H9 (cell line): ENCODE measurements at regions not wholly inside any gene's neighbourhood (a gene's known extent, or its start where the extent isn't known, plus 50 kb on each side); places are given as distances from the start of the nearest gene placed in this dataset.

Source experiments
- DNase-seq: peaks from one replicate; pipeline ENCODE4 v3.0.0-alpha.2; 2017
- H2AFZ ChIP-seq: one replicate; pipeline ENCODE4 v1.6.1; 2013; ENCODE audit warnings: mild to moderate bottlenecking, low read length, control low read depth, moderate library complexity
- H2AK5ac ChIP-seq: 2 replicates; pipeline ENCODE4 v1.6.1; 2013; ENCODE audit warnings: low read length, control low read depth, mixed read lengths; ENCODE audit not compliant: insufficient read length
- H2BK120ac ChIP-seq: one replicate; pipeline ENCODE4 v1.6.1; 2013; ENCODE audit warnings: low read depth, mild to moderate bottlenecking, low read length, control low read depth, inconsistent platforms; ENCODE audit not compliant: poor library complexity, severe bottlenecking
- H2BK12ac ChIP-seq: 2 replicates; pipeline ENCODE4 v1.6.1; 2013; ENCODE audit warnings: low read length, control low read depth, mixed read lengths, low read depth; ENCODE audit not compliant: insufficient read length
- H2BK15ac ChIP-seq: 2 replicates; pipeline ENCODE4 v1.6.1; 2013; ENCODE audit warnings: low read depth, low read length, control low read depth
- H2BK20ac ChIP-seq: one replicate; pipeline ENCODE4 v1.6.1; 2013; ENCODE audit warnings: low read depth, mild to moderate bottlenecking, low read length, control low read depth, inconsistent platforms; ENCODE audit not compliant: poor library complexity, severe bottlenecking
- H2BK5ac ChIP-seq: 2 replicates; pipeline ENCODE4 v1.6.1; 2013; ENCODE audit warnings: low read length, control low read depth, mixed read lengths; ENCODE audit not compliant: insufficient read length
- H3K14ac ChIP-seq: 2 replicates; pipeline ENCODE4 v1.6.1; 2013; ENCODE audit warnings: low read length, control low read depth; ENCODE audit not compliant: insufficient read depth
- H3K18ac ChIP-seq: 2 replicates; pipeline ENCODE4 v1.6.1; 2013; ENCODE audit warnings: low read depth, mild to moderate bottlenecking, mixed read lengths, low read length, control low read depth; ENCODE audit not compliant: insufficient read length
- H3K23ac ChIP-seq: 2 replicates; pipeline ENCODE4 v1.6.1; 2013; ENCODE audit warnings: low read length, control low read depth, mixed read lengths, low read depth; ENCODE audit not compliant: insufficient read length
- H3K23me2 ChIP-seq: 2 replicates; pipeline ENCODE4 v1.6.1; 2013; ENCODE audit warnings: low read depth, mild to moderate bottlenecking, mixed read lengths, low read length, control low read depth; ENCODE audit not compliant: insufficient read length, poor library complexity, severe bottlenecking
- H3K27ac ChIP-seq: 2 replicates; pipeline ENCODE4 v1.5.1; 2013; ENCODE audit warnings: low read length, control low read depth, mixed read lengths, low read depth; ENCODE audit not compliant: insufficient read length
- H3K27me3 ChIP-seq: 2 replicates; pipeline ENCODE4 v1.6.1; 2013; ENCODE audit warnings: low read length, control low read depth, inconsistent platforms; ENCODE audit not compliant: insufficient read depth
- H3K4ac ChIP-seq: 2 replicates; pipeline ENCODE4 v1.6.1; 2013; ENCODE audit warnings: low read depth, mild to moderate bottlenecking, control low read depth, inconsistent platforms, low read length, moderate library complexity
- H3K4me1 ChIP-seq: 2 replicates; pipeline ENCODE4 v1.6.1; 2013; ENCODE audit warnings: low read length, control low read depth, inconsistent platforms; ENCODE audit not compliant: insufficient read depth
- H3K4me2 ChIP-seq: 2 replicates; pipeline ENCODE4 v1.6.1; 2013; ENCODE audit warnings: low read length, control low read depth, mixed read lengths; ENCODE audit not compliant: insufficient read length, insufficient read depth
- H3K56ac ChIP-seq: 2 replicates; pipeline ENCODE4 v1.6.1; 2013; ENCODE audit warnings: low read depth, mild to moderate bottlenecking, mixed read lengths, low read length, control low read depth; ENCODE audit not compliant: insufficient read length
- H3K79me1 ChIP-seq: 2 replicates; pipeline ENCODE4 v1.6.1; 2013; ENCODE audit warnings: low read depth, mild to moderate bottlenecking, moderate library complexity, low read length, control low read depth, inconsistent platforms; ENCODE audit not compliant: insufficient read depth, poor library complexity, severe bottlenecking
- H3K79me2 ChIP-seq: 2 replicates; pipeline ENCODE4 v1.6.1; 2013; ENCODE audit warnings: low read length, control low read depth, inconsistent platforms; ENCODE audit not compliant: insufficient read depth
- H3K9ac ChIP-seq: 2 replicates; pipeline ENCODE4 v1.6.1; 2013; ENCODE audit warnings: low read length, control low read depth, mixed read lengths; ENCODE audit not compliant: insufficient read length; ENCODE audit errors: extremely low read depth
- H3K9me3 ChIP-seq: one replicate; pipeline ENCODE4 v1.6.1; 2013; ENCODE audit warnings: low read depth, low read length, inconsistent platforms; ENCODE audit not compliant: control insufficient read depth
- H3T11ph ChIP-seq: one replicate; pipeline ENCODE4 v1.6.1; 2013; ENCODE audit warnings: mild to moderate bottlenecking, low read length, control low read depth, inconsistent platforms
- H4K20me1 ChIP-seq: one replicate; pipeline ENCODE4 v1.6.1; 2013; ENCODE audit not compliant: control insufficient read depth, insufficient read length, insufficient read depth
- H4K5ac ChIP-seq: 2 replicates; pipeline ENCODE4 v1.6.1; 2013; ENCODE audit warnings: low read depth, mild to moderate bottlenecking, mixed read lengths, low read length, control low read depth; ENCODE audit not compliant: insufficient read length
- H4K8ac ChIP-seq: replicated peaks from 2 replicates; pipeline ENCODE4 v1.6.1; 2013; ENCODE audit warnings: low read length, control low read depth, mixed read lengths, low read depth; ENCODE audit not compliant: insufficient read length
- H4K91ac ChIP-seq: 2 replicates; pipeline ENCODE4 v1.6.1; 2013; ENCODE audit warnings: low read depth, mild to moderate bottlenecking, moderate library complexity, mixed read lengths, low read length, control low read depth; ENCODE audit not compliant: insufficient read length
- H3K27ac Mint-ChIP-seq, 3 experiments: 2 replicates in 2 of 3; 3 replicates in 1 of 3; pipeline ENCODE4 v1.8.0; 2020 to 2021; ENCODE audit warnings: mixed read lengths in 3 of 3, mild to moderate bottlenecking in 1 of 3, moderate library complexity in 1 of 3
- H3K27me3 Mint-ChIP-seq: 2 replicates; pipeline ENCODE4 v1.8.0; 2021; ENCODE audit warnings: low read depth, mild to moderate bottlenecking, moderate library complexity, mixed read lengths
- H3K36me3 Mint-ChIP-seq, 3 experiments: 2 replicates in 2 of 3; 3 replicates in 1 of 3; pipeline ENCODE4 v1.8.0; 2020 to 2021; ENCODE audit warnings: low read depth in 3 of 3, mixed read lengths in 3 of 3; ENCODE audit not compliant: insufficient read depth in 1 of 3
- H3K4me1 Mint-ChIP-seq, 2 experiments: 2 replicates each; pipeline ENCODE4 v1.8.0; 2020; ENCODE audit warnings: mixed read lengths in 2 of 2
- H3K4me3 Mint-ChIP-seq, 2 experiments: 2 replicates in 1 of 2; 3 replicates in 1 of 2; pipeline ENCODE4 v1.8.0; 2020 to 2021; ENCODE audit warnings: mild to moderate bottlenecking in 2 of 2, mixed read lengths in 2 of 2, moderate library complexity in 1 of 2
- H3K9me3 Mint-ChIP-seq, 2 experiments: 2 replicates in 1 of 2; 3 replicates in 1 of 2; pipeline ENCODE4 v1.8.0; 2020; ENCODE audit warnings: mild to moderate bottlenecking in 2 of 2, mixed read lengths in 2 of 2, moderate library complexity in 1 of 2
- WGBS: extraction: QIAGEN DNeasy Blood & Tissue Kit; methylation state at CpG from one replicate; pipeline ENCODE4 v1.1.7; 2013; ENCODE audit warnings: missing lambda C conversion rate, low lambda C conversion rate, mixed read lengths; ENCODE audit not compliant: insufficient read length; ENCODE audit errors: extremely low coverage; 5-methylcytosine and 5-hydroxymethylcytosine counted together
- TF ChIP-seq, protein P1 (sequence below): fragments of 200-600 bp; sonication (generic); conservative IDR thresholded peaks from 3 replicates; pipeline ENCODE4 v1.8.0; 2021; ENCODE audit warnings: antibody characterized with exemption, mild to moderate bottlenecking

DNA sequence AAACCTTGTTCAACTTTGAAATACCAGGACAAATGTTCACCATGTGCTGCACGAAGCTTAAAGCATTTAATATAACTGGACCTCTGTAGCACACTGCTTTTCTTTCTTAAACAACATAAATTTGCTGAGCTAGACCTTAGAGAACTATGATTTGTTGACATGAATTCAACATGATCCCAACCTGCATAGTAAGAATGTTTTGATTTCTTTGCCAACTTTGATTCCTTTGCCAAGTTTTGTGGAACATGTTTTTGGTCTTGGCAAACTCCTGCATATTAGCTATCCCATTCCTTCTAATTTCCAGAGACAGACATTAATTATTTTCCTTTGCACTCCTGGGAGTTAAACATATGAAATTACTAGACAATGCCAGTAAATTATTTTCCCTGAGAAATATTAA, 197.2 kb upstream of the RBMS3 start:
- H3K4me3 Mint-ChIP-seq = no peak overlapping the region
- Histone ChIP-seq H3T11ph (no peak overlapping the region), H2BK20ac (no peak overlapping the region), H3K27me3 (no peaks in the 10 kb centered on the region), H2AFZ (no peak overlapping the region), H3K4me1 (no peaks in the 10 kb centered on the region), H2BK15ac (no peak overlapping the region), H3K4ac (no peak overlapping the region), H4K20me1 (no peaks in the 10 kb centered on the region), H3K4me2 (no peak overlapping the region), H3K56ac (no peak overlapping the region), H2BK5ac (no peak overlapping the region), H3K27ac (no peak overlapping the region), H3K14ac (no peak overlapping the region), H4K91ac (no peak overlapping the region), H2AK5ac (no peak overlapping the region), H4K5ac (no peak overlapping the region), H3K79me1 (no peaks in the 10 kb centered on the region), H2BK12ac (no peak overlapping the region), H3K9ac (no peak overlapping the region), H3K79me2 (no peaks in the 10 kb centered on the region), H4K8ac (no peak overlapping the region), H3K18ac (no peak overlapping the region), H3K9me3 (no peaks in the 10 kb centered on the region), H3K23me2 (no peaks in the 10 kb centered on the region), H2BK120ac (no peak overlapping the region), H3K23ac (no peak overlapping the region)
- no CpG with 5 or more reads among the region's 1 CpG for WGBS
- no peak overlapping the region for H3K27ac Mint-ChIP-seq
- peaks cover 9 to 12% of the 10 kb centered on the region in 2 experiments for H3K9me3 Mint-ChIP-seq
- TF ChIP-seq, protein P1, sequence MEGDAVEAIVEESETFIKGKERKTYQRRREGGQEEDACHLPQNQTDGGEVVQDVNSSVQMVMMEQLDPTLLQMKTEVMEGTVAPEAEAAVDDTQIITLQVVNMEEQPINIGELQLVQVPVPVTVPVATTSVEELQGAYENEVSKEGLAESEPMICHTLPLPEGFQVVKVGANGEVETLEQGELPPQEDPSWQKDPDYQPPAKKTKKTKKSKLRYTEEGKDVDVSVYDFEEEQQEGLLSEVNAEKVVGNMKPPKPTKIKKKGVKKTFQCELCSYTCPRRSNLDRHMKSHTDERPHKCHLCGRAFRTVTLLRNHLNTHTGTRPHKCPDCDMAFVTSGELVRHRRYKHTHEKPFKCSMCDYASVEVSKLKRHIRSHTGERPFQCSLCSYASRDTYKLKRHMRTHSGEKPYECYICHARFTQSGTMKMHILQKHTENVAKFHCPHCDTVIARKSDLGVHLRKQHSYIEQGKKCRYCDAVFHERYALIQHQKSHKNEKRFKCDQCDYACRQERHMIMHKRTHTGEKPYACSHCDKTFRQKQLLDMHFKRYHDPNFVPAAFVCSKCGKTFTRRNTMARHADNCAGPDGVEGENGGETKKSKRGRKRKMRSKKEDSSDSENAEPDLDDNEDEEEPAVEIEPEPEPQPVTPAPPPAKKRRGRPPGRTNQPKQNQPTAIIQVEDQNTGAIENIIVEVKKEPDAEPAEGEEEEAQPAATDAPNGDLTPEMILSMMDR = no peak
- H3K27me3 Mint-ChIP-seq = no peaks in the 10 kb centered on the region
- H3K4me1 Mint-ChIP-seq = no peaks in the 10 kb centered on the region
- H3K36me3 Mint-ChIP-seq = 0 out of 7 replicates have a peak, but pooled peaks cover 0 to 3% (median 0%) of the 10 kb centered on the region in 3 experiments
- DNase-seq = no peak
